NCI-H2196 treated with DMSO at 0.1 percent for 48 hours (cell line): ENCODE measurements at regions not wholly inside any gene's neighbourhood (a gene's known extent, or its start where the extent isn't known, plus 50 kb on each side); places are given as distances from the start of the nearest gene placed in this dataset.

Experiments used
- DNase-seq: peaks from one replicate; lab custom pipeline; 2025; ENCODE audit not compliant: unreplicated experiment; lab: John Stamatoyannopoulos, UW

GRCh38 chr4:11625211-11625610 lies 196.5 kb upstream of the HS3ST1 start:
- DNase-seq, result no peak

- no peak for DNase-seq
Observed at GRCh38 chr4:11624370-11624769, 195.7 kb upstream of the HS3ST1 start.

- peak; percentile 47 for DNase-seq
Observed at GRCh38 chr4:11623726-11624037, 195.0 kb upstream of the HS3ST1 start.

GRCh38 chr4:11622961-11623725 lies 194.4 kb upstream of the HS3ST1 start:
- no peak for DNase-seq

- no peak for DNase-seq
Observed at GRCh38 chr4:11620861-11621260, 192.2 kb upstream of the HS3ST1 start.

- no peak for DNase-seq
Observed at GRCh38 chr4:11618666-11619282, 190.1 kb upstream of the HS3ST1 start.

GRCh38 chr4:11616856-11617255 lies 188.2 kb upstream of the HS3ST1 start:
- no peak for DNase-seq

- DNase-seq, result no peak
Observed at GRCh38 chr4:11615601-11616000, 186.9 kb upstream of the HS3ST1 start.

- DNase-seq, result no peak
Observed at GRCh38 chr4:11614426-11614825, 185.7 kb upstream of the HS3ST1 start.

- peak; percentile 15 for DNase-seq
Observed at GRCh38 chr4:11611868-11612267, 183.2 kb upstream of the HS3ST1 start.

GRCh38 chr4:11609751-11610150 lies 181.1 kb upstream of the HS3ST1 start:
- no peak for DNase-seq

GRCh38 chr4:11608992-11609391 lies 180.3 kb upstream of the HS3ST1 start:
- no peak for DNase-seq

- no peak for DNase-seq
Observed at GRCh38 chr4:11606078-11606477, 177.4 kb upstream of the HS3ST1 start.

GRCh38 chr4:11605597-11605996 lies 176.9 kb upstream of the HS3ST1 start:
- no peak for DNase-seq

GRCh38 chr4:11604821-11605220 lies 176.1 kb upstream of the HS3ST1 start:
- DNase-seq, result no peak

GRCh38 chr4:11603591-11604194 lies 175.0 kb upstream of the HS3ST1 start:
- DNase-seq, result no peak

- DNase-seq, result no peak
Observed at GRCh38 chr4:11602606-11603340, 174.1 kb upstream of the HS3ST1 start.

GRCh38 chr4:11599064-11599463 lies 170.4 kb upstream of the HS3ST1 start:
- no peak for DNase-seq

GRCh38 chr4:11598591-11598990 lies 169.9 kb upstream of the HS3ST1 start:
- DNase-seq, result no peak

GRCh38 chr4:11597506-11597905 lies 168.8 kb upstream of the HS3ST1 start:
- peak; percentile 76 for DNase-seq

- no peak for DNase-seq
Observed at GRCh38 chr4:11596989-11597388, 168.3 kb upstream of the HS3ST1 start.

GRCh38 chr4:11593576-11594116 lies 165.0 kb upstream of the HS3ST1 start:
- no peak for DNase-seq
